ENCODE measurements at regions not wholly inside any gene's neighbourhood (a gene's known extent, or its start where the extent isn't known, plus 50 kb on each side); places are given as distances from the start of the nearest gene placed in this dataset.

- Histone ChIP-seq H3K36me3 (no peaks in the 10 kb centered on the region), H3K9me3 (no peaks in the 10 kb centered on the region), H3K27ac (peak overlapping the region in 1 of 10 donors; percentile 20), H3K4me3 (no peak overlapping the region), H3K4me1 (peaks cover 0 to 8% (median 0%) of the 10 kb centered on the region in 9 donors), H3K27me3 (no peaks in the 10 kb centered on the region)
- no peak for ATAC-seq
- intact Hi-C loops (cut with DNase I) = no loop called here
- WGBS, 2 donors = 37 to 39% methylated on average over 1 of the region's 1 CpG
- no peak for DNase-seq
- no peak for TF ChIP-seq CTCF (IDR thresholded peaks at IDR 0.05)
Observed at GRCh38 chr2:40004336-40004735, 225.3 kb upstream of the THUMPD2 start.

- TF ChIP-seq CTCF (IDR thresholded peaks at IDR 0.05) = no peak
- Histone ChIP-seq H3K36me3 (no peaks in the 10 kb centered on the region), H3K27me3 (no peaks in the 10 kb centered on the region), H3K9me3 (no peaks in the 10 kb centered on the region), H3K4me3 (no peak overlapping the region), H3K4me1 (peaks cover 0 to 8% (median 0%) of the 10 kb centered on the region in 9 donors), H3K27ac (no peak overlapping the region)
- 92 to 95% methylated on average over 3 of the region's 3 CpGs for WGBS, 2 donors
- intact Hi-C loops (cut with DNase I) = no loop called here
- ATAC-seq = no peak
- no peak for DNase-seq
Observed at GRCh38 chr2:40002339-40002738, 223.3 kb upstream of the THUMPD2 start.

GRCh38 chr2:39999864-40000263 lies 220.8 kb upstream of the THUMPD2 start:
- 91% methylated on average over 4 of the region's 4 CpGs for WGBS, 2 donors
- no peak for DNase-seq
- Histone ChIP-seq H3K27ac (no peak overlapping the region), H3K27me3 (no peaks in the 10 kb centered on the region), H3K9me3 (no peaks in the 10 kb centered on the region), H3K36me3 (no peaks in the 10 kb centered on the region), H3K4me1 (peaks cover 0 to 8% (median 0%) of the 10 kb centered on the region in 9 donors), H3K4me3 (no peak overlapping the region)
- TF ChIP-seq CTCF (IDR thresholded peaks at IDR 0.05) = no peak
- intact Hi-C loops (cut with DNase I) = no loop called here
- ATAC-seq = no peak

- no peak overlapping the region for H3K27ac ChIP-seq
- no peak for ATAC-seq
- intact Hi-C loops (cut with DNase I) = no loop called here
- no peaks in the 10 kb centered on the region for H3K36me3 ChIP-seq
- no peak for DNase-seq
- H3K4me1 ChIP-seq = no peaks in the 10 kb centered on the region
- TF ChIP-seq CTCF (IDR thresholded peaks at IDR 0.05) = no peak
- no peak overlapping the region for H3K4me3 ChIP-seq
- no peaks in the 10 kb centered on the region for H3K27me3 ChIP-seq
- no peaks in the 10 kb centered on the region for H3K9me3 ChIP-seq
- WGBS, 2 donors = 91 to 94% methylated on average over 2 of the region's 2 CpGs
Observed at GRCh38 chr2:39998617-39999016, 219.6 kb upstream of the THUMPD2 start.
